HEK293T (cell line): ENCODE measurements at regions not wholly inside any gene's neighbourhood (a gene's known extent, or its start where the extent isn't known, plus 50 kb on each side); places are given as distances from the start of the nearest gene placed in this dataset.

Source experiments
- ARNT ChIP-seq: fragments of 450-650 bp; IDR thresholded peaks from 2 replicates; pipeline ENCODE4 v1.6.1; 2017; ENCODE audit warnings: mild to moderate bottlenecking
- BHLHE40 ChIP-seq: fragments of 450-650 bp; IDR thresholded peaks from 2 replicates; pipeline ENCODE4 v1.6.1; 2016; ENCODE audit warnings: mild to moderate bottlenecking, moderate library complexity, borderline replicate concordance
- CTBP1 ChIP-seq: fragments of 450-650 bp; IDR thresholded peaks from 2 replicates; pipeline ENCODE4 v1.6.1; 2016; ENCODE audit warnings: borderline replicate concordance
- ELF4 ChIP-seq: fragments of 450-650 bp; IDR thresholded peaks from 2 replicates; pipeline ENCODE4 v1.6.1; 2017; ENCODE audit warnings: antibody characterized with exemption
- FOXA1 ChIP-seq: fragments of 450-650 bp; IDR thresholded peaks from 2 replicates; pipeline ENCODE4 v1.6.1; 2016; ENCODE audit warnings: mild to moderate bottlenecking
- FOXK2 ChIP-seq: fragments of 450-650 bp; IDR thresholded peaks from 2 replicates; pipeline ENCODE4 v1.6.1; 2016; ENCODE audit warnings: mild to moderate bottlenecking
- FOXM1 ChIP-seq: fragments of 450-650 bp; IDR thresholded peaks from 2 replicates; pipeline ENCODE4 v1.6.1; 2017; ENCODE audit warnings: mild to moderate bottlenecking, borderline replicate concordance
- L3MBTL2 ChIP-seq: fragments of 450-650 bp; conservative IDR thresholded peaks from 2 replicates; pipeline ENCODE4 v1.6.1; 2016; ENCODE audit warnings: mild to moderate bottlenecking
- LEF1 ChIP-seq: fragments of 450-650 bp; IDR thresholded peaks from 2 replicates; pipeline ENCODE4 v1.6.1; 2017; ENCODE audit warnings: mild to moderate bottlenecking, borderline replicate concordance
- NFRKB ChIP-seq: fragments of 450-650 bp; IDR thresholded peaks from 2 replicates; pipeline ENCODE4 v1.6.1; 2016; ENCODE audit warnings: mild to moderate bottlenecking, moderate library complexity
- PKNOX1 ChIP-seq: fragments of 450-650 bp; IDR thresholded peaks from 2 replicates; pipeline ENCODE4 v1.6.1; 2016
- SP1 ChIP-seq: fragments of 450-650 bp; IDR thresholded peaks from 2 replicates; pipeline ENCODE4 v1.6.1; 2017
- SUZ12 ChIP-seq: fragments of 450-650 bp; IDR thresholded peaks from 2 replicates; pipeline ENCODE4 v1.6.1; 2016; ENCODE audit warnings: mild to moderate bottlenecking
- TARDBP ChIP-seq: fragments of 450-650 bp; IDR thresholded peaks from 2 replicates; pipeline ENCODE4 v1.6.1; 2016

- TF ChIP-seq FOXA1 (no peak), ELF4 (no peak), TARDBP (no peak), BHLHE40 (no peak), SUZ12 (no peak), SP1 (no peak), FOXM1 (no peak), ARNT (no peak), PKNOX1 (no peak), LEF1 (no peak), NFRKB (no peak), L3MBTL2 (no peak), CTBP1 (no peak), FOXK2 (no peak)
These were observed 313.5 kb downstream of the SUCLA2 start for GRCh38 chr13:47687577-47687976.
